HCT116 (cell line): ENCODE measurements at regions not wholly inside any gene's neighbourhood (a gene's known extent, or its start where the extent isn't known, plus 50 kb on each side); places are given as distances from the start of the nearest gene placed in this dataset.

Experiments
- CEBPB ChIP-seq: IDR thresholded peaks from 2 replicates; pipeline ENCODE4 v1.6.1; 2012; ENCODE audit warnings: low read depth
- EZH2 ChIP-seq: fragments of 200-600 bp; sonication (generic); IDR thresholded peaks from 2 replicates; pipeline ENCODE4 v1.6.1; 2017; ENCODE audit warnings: antibody characterized with exemption, mixed run types
- POLR2A ChIP-seq: IDR thresholded peaks from 2 replicates; pipeline ENCODE4 v1.7.0; 2011; ENCODE audit warnings: borderline replicate concordance; ENCODE audit not compliant: insufficient read depth, insufficient read length; ENCODE audit errors: extremely low read depth
- POLR2AphosphoS5 ChIP-seq: IDR thresholded peaks from 2 replicates; pipeline ENCODE4 v1.6.1; 2011; ENCODE audit warnings: mild to moderate bottlenecking, low read depth, low read length, moderate library complexity
- RAD21 ChIP-seq: IDR thresholded peaks from 2 replicates; pipeline ENCODE4 v1.6.1; 2012; ENCODE audit warnings: low read depth, mild to moderate bottlenecking
- SIN3A ChIP-seq: IDR thresholded peaks from 2 replicates; pipeline ENCODE4 v1.6.1; 2012; ENCODE audit warnings: low read depth
- ZFX ChIP-seq: fragments of 450-650 bp; IDR thresholded peaks from 2 replicates; pipeline ENCODE4 v1.6.1; 2017
- ZNF274 ChIP-seq: fragments of 200-500 bp; sonication (Bioruptor generic); IDR thresholded peaks from 2 replicates; pipeline ENCODE4 v1.6.1; 2014; ENCODE audit warnings: mild to moderate bottlenecking, low read depth, low read length, inconsistent platforms
- TF ChIP-seq, protein P1 (sequence below), 3 experiments: fragments of 200-600 bp in 1 of 3; sonication (generic) in 1 of 3; IDR thresholded peaks in 2 of 3; conservative IDR thresholded peaks in 1 of 3; 2 replicates each; pipeline ENCODE4 v1.5.1; 2012 to 2017; ENCODE audit warnings: low read depth in 2 of 3, low read length in 2 of 3, antibody characterized with exemption in 1 of 3, borderline replicate concordance in 1 of 3, control low read depth in 1 of 3, mild to moderate bottlenecking in 1 of 3, mixed read lengths in 1 of 3, mixed run types in 1 of 3, moderate library complexity in 1 of 3; ENCODE audit not compliant: insufficient read depth in 1 of 3
- TF ChIP-seq, protein P2 (sequence below): IDR thresholded peaks from 2 replicates; pipeline ENCODE4 v1.6.1; 2012

DNA sequence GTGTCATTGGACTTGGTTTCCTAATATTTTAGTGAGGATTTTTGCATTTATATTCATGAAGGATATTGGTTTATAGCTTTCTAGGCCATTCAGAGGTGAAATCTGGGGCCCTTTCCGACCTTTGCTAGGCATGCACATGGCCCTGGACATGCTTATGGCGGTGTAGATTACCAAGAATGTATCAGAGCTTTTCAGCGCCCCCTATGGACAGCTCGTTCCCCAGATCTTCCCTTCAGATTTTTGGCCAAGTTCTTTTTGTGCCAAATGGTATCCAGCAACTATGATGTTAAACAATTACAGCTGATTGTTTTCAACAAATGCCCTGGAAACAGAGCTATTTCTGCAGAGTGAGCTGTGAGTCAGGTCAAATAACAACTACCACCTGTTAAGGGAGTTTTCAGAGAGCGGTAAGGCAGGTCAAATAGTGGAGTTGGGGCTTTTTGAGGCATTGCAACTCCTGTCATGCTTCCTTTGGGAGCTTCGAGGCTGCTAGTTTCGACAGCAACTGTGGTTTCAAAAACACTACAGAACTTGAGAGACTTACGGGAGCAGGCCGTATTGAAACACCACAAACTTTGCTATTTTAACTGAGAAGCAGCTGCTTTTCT, 188.3 kb downstream of the ZNF516 start:
- TF ChIP-seq POLR2A (no peak), CEBPB (no peak), POLR2AphosphoS5 (no peak), RAD21 (no peak), ZNF274 (no peak), ZFX (no peak), EZH2 (no peak), SIN3A (no peak)
- TF ChIP-seq, protein P1, sequence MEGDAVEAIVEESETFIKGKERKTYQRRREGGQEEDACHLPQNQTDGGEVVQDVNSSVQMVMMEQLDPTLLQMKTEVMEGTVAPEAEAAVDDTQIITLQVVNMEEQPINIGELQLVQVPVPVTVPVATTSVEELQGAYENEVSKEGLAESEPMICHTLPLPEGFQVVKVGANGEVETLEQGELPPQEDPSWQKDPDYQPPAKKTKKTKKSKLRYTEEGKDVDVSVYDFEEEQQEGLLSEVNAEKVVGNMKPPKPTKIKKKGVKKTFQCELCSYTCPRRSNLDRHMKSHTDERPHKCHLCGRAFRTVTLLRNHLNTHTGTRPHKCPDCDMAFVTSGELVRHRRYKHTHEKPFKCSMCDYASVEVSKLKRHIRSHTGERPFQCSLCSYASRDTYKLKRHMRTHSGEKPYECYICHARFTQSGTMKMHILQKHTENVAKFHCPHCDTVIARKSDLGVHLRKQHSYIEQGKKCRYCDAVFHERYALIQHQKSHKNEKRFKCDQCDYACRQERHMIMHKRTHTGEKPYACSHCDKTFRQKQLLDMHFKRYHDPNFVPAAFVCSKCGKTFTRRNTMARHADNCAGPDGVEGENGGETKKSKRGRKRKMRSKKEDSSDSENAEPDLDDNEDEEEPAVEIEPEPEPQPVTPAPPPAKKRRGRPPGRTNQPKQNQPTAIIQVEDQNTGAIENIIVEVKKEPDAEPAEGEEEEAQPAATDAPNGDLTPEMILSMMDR (IDR thresholded peaks at IDR 0.05 in 2 of 3, conservative IDR thresholded peaks at IDR 0.05 in 1 of 3; ENCODE audit: borderline replicate concordance in 1 of 3, insufficient read depth in 1 of 3, low read depth in 2 of 3, low read length in 2 of 3), result peak in 2 of 3 experiments; percentile 57 to 61; a peak in 4 of 6 replicates
- TF ChIP-seq, protein P2, sequence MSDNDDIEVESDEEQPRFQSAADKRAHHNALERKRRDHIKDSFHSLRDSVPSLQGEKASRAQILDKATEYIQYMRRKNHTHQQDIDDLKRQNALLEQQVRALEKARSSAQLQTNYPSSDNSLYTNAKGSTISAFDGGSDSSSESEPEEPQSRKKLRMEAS, result no peak
